ENCODE measurements at regions not wholly inside any gene's neighbourhood (a gene's known extent, or its start where the extent isn't known, plus 50 kb on each side); places are given as distances from the start of the nearest gene placed in this dataset.

- no peak for DNase-seq
Measured at GRCh38 chr1:2866422-2867086, 65.1 kb upstream of the TTC34 start.

- DNase-seq: no peak
Measured at GRCh38 chr1:2867087-2867425, 65.6 kb upstream of the TTC34 start.

GRCh38 chr1:2867861-2868260 lies 66.4 kb upstream of the TTC34 start:
- DNase-seq: no peak

- DNase-seq: no peak
Measured at GRCh38 chr1:2868571-2869195, 67.2 kb upstream of the TTC34 start.

GRCh38 chr1:2871246-2871815 lies 69.8 kb upstream of the TTC34 start:
- no peak for DNase-seq

GRCh38 chr1:2874207-2874606 lies 72.7 kb upstream of the TTC34 start:
- DNase-seq: no peak

GRCh38 chr1:2874607-2875480 lies 73.4 kb upstream of the TTC34 start:
- no peak for DNase-seq

GRCh38 chr1:2875707-2876561 lies 74.4 kb upstream of the TTC34 start:
- DNase-seq: no peak

- no peak for DNase-seq
Measured at GRCh38 chr1:2876846-2877245, 75.4 kb upstream of the TTC34 start.

- no peak for DNase-seq
Measured at GRCh38 chr1:2877391-2877790, 75.9 kb upstream of the TTC34 start.

GRCh38 chr1:2878591-2878990 lies 77.1 kb upstream of the TTC34 start:
- DNase-seq: no peak

GRCh38 chr1:2879026-2879425 lies 77.5 kb upstream of the TTC34 start:
- DNase-seq: no peak

- DNase-seq: no peak
Measured at GRCh38 chr1:2879591-2879990, 78.1 kb upstream of the TTC34 start.

GRCh38 chr1:2880086-2880485 lies 78.6 kb upstream of the TTC34 start:
- DNase-seq: no peak

GRCh38 chr1:2880812-2881295 lies 79.4 kb upstream of the TTC34 start:
- DNase-seq: no peak

- DNase-seq: no peak
Measured at GRCh38 chr1:2881556-2881955, 80.1 kb upstream of the TTC34 start.

GRCh38 chr1:2882966-2883696 lies 81.6 kb upstream of the TTC34 start:
- DNase-seq: no peak

GRCh38 chr1:2885001-2885400 lies 83.5 kb upstream of the TTC34 start:
- DNase-seq: no peak

- no peak for DNase-seq
Measured at GRCh38 chr1:2886631-2887030, 85.1 kb upstream of the TTC34 start.

- DNase-seq: no peak
Measured at GRCh38 chr1:2887941-2888855, 86.7 kb upstream of the TTC34 start.
